Gastrocnemius medialis (tissue), 4 donors: ENCODE measurements at regions not wholly inside any gene's neighbourhood (a gene's known extent, or its start where the extent isn't known, plus 50 kb on each side); places are given as distances from the start of the nearest gene placed in this dataset.

Experiments used
- ATAC-seq, 2 donors: fragments of 150-250 bp; one replicate each; pipeline ENCODE4 v1.9.1; 2016
- DNase-seq, 2 donors: peaks; one replicate each; pipeline ENCODE4 v3.0.0-alpha.2; 2019
- H3K27ac ChIP-seq, 4 donors: fragments of 200-600 bp; sonication (generic); 1 replicate in 1 of 4; 2 replicates in 3 of 4; pipeline ENCODE4 v1.5.1; 2016 to 2018; ENCODE audit warnings: mild to moderate bottlenecking in 2 of 4, moderate library complexity in 1 of 4
- H3K27me3 ChIP-seq, 3 donors: fragments of 200-600 bp; sonication (generic) in 2 of 3; 1 replicate in 1 of 3; 2 replicates in 2 of 3; pipeline versions ENCODE4 v1.5.1 to v1.6.0; 2016 to 2019; ENCODE audit warnings: mild to moderate bottlenecking in 1 of 3, moderate library complexity in 1 of 3
- H3K36me3 ChIP-seq, 2 donors: fragments of 200-600 bp; sonication (generic) in 1 of 2; one replicate each; pipeline ENCODE4 v1.5.1; 2017 to 2018
- H3K4me1 ChIP-seq, 2 donors: fragments of 200-600 bp; sonication (generic) in 1 of 2; one replicate each; pipeline ENCODE4 v1.5.1; 2016 to 2017; ENCODE audit warnings: mild to moderate bottlenecking in 2 of 2
- H3K4me3 ChIP-seq, 4 donors: fragments of 200-600 bp; sonication (generic) in 3 of 4; 1 replicate in 1 of 4; 2 replicates in 3 of 4; pipeline ENCODE4 v1.5.1; 2016 to 2019; ENCODE audit warnings: mild to moderate bottlenecking in 2 of 4
- H3K9me3 ChIP-seq, 3 donors: fragments of 200-600 bp; sonication (generic) in 2 of 3; 1 replicate in 1 of 3; 2 replicates in 2 of 3; pipeline ENCODE4 v1.5.1; 2016 to 2019
- POLR2A ChIP-seq, 2 donors: fragments of 450-650 bp; IDR thresholded peaks; one replicate each; pipeline ENCODE4 v1.6.1; 2017; ENCODE audit warnings: antibody characterized with exemption in 2 of 2, mild to moderate bottlenecking in 2 of 2, moderate library complexity in 2 of 2
- in situ Hi-C, 4 donors: fragments of 200-750 bp; cut with MboI; loops; one replicate each; pipeline versions ENCODE4 v1.15.0 to v1.8.0; 2017; ENCODE audit warnings: low sequenced_read_pairs in 4 of 4
- intact Hi-C: fragments of 100-400 bp; cut with DNase I; formaldehyde crosslinking; loops from one replicate; pipeline ENCODE4 v1.15.1; 2023; ENCODE audit warnings: low total_unique reads
- TF ChIP-seq, protein P1 (sequence below), 5 experiments: fragments of 450-650 bp in 3 of 5; fragments of 200-600 bp in 2 of 5; sonication (generic) in 2 of 5; IDR thresholded peaks in 4 of 5; conservative IDR thresholded peaks in 1 of 5; 1 replicate in 4 of 5; 2 replicates in 1 of 5; pipeline ENCODE4 v1.5.1; 2016 to 2019; ENCODE audit warnings: antibody characterized with exemption in 5 of 5, mild to moderate bottlenecking in 3 of 5, moderate library complexity in 3 of 5

DNA sequence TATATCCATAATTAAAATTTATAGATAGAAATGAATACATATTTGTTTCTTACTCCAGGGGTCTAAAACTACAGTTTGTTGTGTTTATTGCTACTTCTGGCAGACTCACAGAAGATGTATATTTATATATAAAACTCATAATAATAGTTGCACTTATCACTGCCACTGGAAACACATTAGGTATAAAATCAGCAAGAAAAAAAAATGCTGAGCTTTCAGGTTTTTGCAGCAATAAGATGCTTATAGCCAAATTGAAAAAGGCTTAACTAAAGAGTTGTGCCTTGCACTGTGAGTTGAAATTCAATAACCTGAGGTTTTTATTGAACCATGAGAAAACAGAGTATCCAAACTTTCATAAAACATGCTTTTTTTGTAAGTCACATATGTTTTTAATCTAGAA, 623.9 kb upstream of the CRIM1 start:
- Histone ChIP-seq H3K27me3 (no peaks in the 10 kb centered on the region), H3K9me3 (no peaks in the 10 kb centered on the region), H3K4me1 (no peaks in the 10 kb centered on the region), H3K27ac (no peak overlapping the region), H3K36me3 (no peaks in the 10 kb centered on the region), H3K4me3 (no peak overlapping the region)
- in situ Hi-C loops (no loop called here), intact Hi-C loops (no loop called here)
- no peak for TF ChIP-seq POLR2A (IDR thresholded peaks at IDR 0.05)
- TF ChIP-seq, protein P1, sequence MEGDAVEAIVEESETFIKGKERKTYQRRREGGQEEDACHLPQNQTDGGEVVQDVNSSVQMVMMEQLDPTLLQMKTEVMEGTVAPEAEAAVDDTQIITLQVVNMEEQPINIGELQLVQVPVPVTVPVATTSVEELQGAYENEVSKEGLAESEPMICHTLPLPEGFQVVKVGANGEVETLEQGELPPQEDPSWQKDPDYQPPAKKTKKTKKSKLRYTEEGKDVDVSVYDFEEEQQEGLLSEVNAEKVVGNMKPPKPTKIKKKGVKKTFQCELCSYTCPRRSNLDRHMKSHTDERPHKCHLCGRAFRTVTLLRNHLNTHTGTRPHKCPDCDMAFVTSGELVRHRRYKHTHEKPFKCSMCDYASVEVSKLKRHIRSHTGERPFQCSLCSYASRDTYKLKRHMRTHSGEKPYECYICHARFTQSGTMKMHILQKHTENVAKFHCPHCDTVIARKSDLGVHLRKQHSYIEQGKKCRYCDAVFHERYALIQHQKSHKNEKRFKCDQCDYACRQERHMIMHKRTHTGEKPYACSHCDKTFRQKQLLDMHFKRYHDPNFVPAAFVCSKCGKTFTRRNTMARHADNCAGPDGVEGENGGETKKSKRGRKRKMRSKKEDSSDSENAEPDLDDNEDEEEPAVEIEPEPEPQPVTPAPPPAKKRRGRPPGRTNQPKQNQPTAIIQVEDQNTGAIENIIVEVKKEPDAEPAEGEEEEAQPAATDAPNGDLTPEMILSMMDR (IDR thresholded peaks at IDR 0.05 in 4 of 5, conservative IDR thresholded peaks at IDR 0.05 in 1 of 5), result no peak
- ATAC-seq (no peak), DNase-seq (no peak)

DNA sequence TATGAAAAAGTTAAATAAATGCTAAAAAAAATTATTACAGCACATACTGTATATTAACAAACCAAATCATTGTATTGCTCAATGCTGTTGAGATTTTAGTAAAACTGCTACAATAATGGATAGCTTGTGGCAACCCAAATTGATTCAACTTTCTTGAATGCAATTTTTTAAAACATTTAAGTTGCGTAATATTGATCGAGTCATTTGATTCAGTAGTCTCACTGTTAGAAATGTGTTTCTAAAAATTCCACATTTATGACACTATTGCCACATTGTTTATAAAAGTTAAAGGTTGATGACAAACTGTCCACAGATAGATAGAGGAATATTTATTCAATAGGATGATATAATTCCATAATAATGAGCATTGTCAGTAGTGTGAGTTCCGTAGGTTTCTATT, 640.7 kb upstream of the CRIM1 start:
- no peaks in the 10 kb centered on the region for H3K9me3 ChIP-seq
- DNase-seq, result no peak
- no peak for TF ChIP-seq POLR2A (IDR thresholded peaks at IDR 0.05)
- TF ChIP-seq, protein P1 (IDR thresholded peaks at IDR 0.05 in 4 of 5, conservative IDR thresholded peaks at IDR 0.05 in 1 of 5), result no peak
- intact Hi-C loops (no loop called here), in situ Hi-C loops (no loop called here)
- no peak overlapping the region for H3K27ac ChIP-seq
- H3K4me3 ChIP-seq, result no peak overlapping the region
- no peaks in the 10 kb centered on the region for H3K4me1 ChIP-seq
- no peak for ATAC-seq
- no peaks in the 10 kb centered on the region for H3K36me3 ChIP-seq
- H3K27me3 ChIP-seq, result no peaks in the 10 kb centered on the region

DNA sequence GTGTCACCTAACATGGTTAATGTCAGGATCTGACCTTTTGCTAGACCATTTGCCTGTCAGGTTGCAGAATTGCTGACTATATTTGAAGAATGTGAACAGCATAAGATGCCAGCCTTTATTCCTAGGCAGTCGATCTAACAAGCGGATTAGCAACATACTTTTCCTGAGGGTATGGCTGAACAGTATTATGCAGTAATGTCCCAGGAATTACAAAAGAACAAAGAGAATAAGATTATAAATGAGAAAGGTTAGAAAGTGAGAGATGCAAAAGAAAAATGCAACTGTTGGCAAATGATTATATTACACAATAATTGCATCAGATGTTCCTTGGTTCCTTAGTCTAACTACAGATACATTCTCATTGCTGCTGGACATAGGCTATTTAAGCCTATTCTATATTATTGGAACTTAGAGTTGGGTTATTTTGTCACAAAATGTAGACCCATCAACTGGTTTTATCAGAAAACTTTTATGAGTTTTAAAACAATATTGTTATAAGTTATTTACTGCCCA, 647.1 kb upstream of the CRIM1 start:
- Histone ChIP-seq H3K4me3 (no peak overlapping the region), H3K27ac (no peak overlapping the region), H3K9me3 (no peaks in the 10 kb centered on the region), H3K27me3 (no peaks in the 10 kb centered on the region), H3K4me1 (no peaks in the 10 kb centered on the region), H3K36me3 (no peaks in the 10 kb centered on the region)
- in situ Hi-C loops (no loop called here), intact Hi-C loops (no loop called here)
- DNase-seq (no peak), ATAC-seq (no peak)
- TF ChIP-seq POLR2A (IDR thresholded peaks at IDR 0.05), result no peak
- TF ChIP-seq, protein P1 (IDR thresholded peaks at IDR 0.05 in 4 of 5, conservative IDR thresholded peaks at IDR 0.05 in 1 of 5), result no peak

DNA sequence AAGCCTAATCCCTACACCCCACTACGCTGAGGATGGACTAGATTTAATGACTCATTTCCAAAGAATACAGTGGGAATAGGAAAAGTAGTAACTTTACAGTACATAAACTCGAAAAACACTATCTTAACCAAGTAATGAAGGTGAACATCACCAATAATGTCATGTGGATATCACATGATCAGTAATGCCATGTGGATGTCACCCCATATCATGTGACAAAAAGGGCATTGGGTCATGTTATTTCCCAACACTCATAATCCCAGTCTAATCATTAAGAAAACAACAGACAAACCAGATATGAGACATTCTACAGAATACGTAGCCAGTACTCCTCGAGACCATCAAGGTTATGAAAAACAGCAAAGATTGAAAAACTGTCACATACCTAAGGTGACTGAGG, 667.3 kb upstream of the CRIM1 start:
- Histone ChIP-seq H3K36me3 (no peaks in the 10 kb centered on the region), H3K27me3 (no peaks in the 10 kb centered on the region), H3K27ac (no peak overlapping the region), H3K9me3 (no peaks in the 10 kb centered on the region), H3K4me1 (no peaks in the 10 kb centered on the region), H3K4me3 (no peak overlapping the region)
- no peak for TF ChIP-seq POLR2A (IDR thresholded peaks at IDR 0.05)
- TF ChIP-seq, protein P1 (IDR thresholded peaks at IDR 0.05 in 4 of 5, conservative IDR thresholded peaks at IDR 0.05 in 1 of 5), result no peak
- intact Hi-C loops (no loop called here), in situ Hi-C loops (no loop called here)
- DNase-seq, result no peak
- ATAC-seq, result no peak

GRCh38 chr2:35651688-35652323, 703.8 kb upstream of the CRIM1 start:
- Histone ChIP-seq H3K4me1 (no peaks in the 10 kb centered on the region), H3K27ac (no peak overlapping the region), H3K9me3 (no peaks in the 10 kb centered on the region), H3K36me3 (no peaks in the 10 kb centered on the region), H3K27me3 (no peaks in the 10 kb centered on the region), H3K4me3 (no peak overlapping the region)
- DNase-seq (no peak), ATAC-seq (no peak)
- in situ Hi-C loops, result no loop called here
- intact Hi-C loops, result no loop called here
- TF ChIP-seq POLR2A (IDR thresholded peaks at IDR 0.05), result no peak
- TF ChIP-seq, protein P1 (IDR thresholded peaks at IDR 0.05 in 4 of 5, conservative IDR thresholded peaks at IDR 0.05 in 1 of 5), result no peak
